ENCODE measurements at regions not wholly inside any gene's neighbourhood (a gene's known extent, or its start where the extent isn't known, plus 50 kb on each side); places are given as distances from the start of the nearest gene placed in this dataset.

DNA sequence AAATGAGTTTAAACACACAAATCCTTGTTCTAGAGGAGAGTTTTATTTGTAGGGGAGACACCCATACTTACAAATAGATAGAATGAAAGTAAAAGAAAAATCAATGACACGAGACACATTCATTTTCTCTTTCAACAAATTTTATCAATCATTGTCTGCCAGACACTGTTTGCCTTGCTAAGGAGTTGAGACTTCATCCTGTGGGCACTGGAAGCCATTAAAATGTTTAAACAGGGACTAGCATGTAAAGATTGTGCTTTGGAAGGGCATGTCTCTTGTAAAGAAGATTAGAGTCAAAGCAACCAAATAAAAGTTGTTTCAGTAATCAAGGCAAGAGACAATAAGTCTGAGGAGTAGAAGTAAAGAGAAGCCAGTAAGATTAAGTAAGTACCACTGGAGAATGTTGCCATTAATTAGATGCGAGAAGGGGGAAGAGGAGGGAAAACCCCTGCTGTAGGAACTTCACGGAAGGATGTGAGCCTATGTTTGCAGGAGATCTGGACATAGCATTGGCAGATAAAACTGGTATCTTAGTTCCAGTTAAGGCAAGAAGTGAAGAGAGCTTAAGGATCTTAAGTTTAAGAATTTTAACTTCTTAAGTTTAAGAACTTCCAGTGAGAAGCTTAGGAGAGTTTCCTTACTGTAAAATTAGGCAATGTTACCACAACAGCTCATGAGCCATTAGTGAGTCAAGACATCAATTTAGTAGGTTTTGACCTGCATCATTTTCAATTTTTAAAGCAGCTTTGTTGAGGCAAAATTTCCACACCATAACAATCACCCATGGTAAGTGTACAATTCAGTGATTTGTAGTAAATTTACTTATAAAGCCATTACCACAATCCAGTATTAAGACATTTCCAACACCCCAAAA, 117.0 kb upstream of the UST start:
- TF ChIP-seq, protein P1, sequence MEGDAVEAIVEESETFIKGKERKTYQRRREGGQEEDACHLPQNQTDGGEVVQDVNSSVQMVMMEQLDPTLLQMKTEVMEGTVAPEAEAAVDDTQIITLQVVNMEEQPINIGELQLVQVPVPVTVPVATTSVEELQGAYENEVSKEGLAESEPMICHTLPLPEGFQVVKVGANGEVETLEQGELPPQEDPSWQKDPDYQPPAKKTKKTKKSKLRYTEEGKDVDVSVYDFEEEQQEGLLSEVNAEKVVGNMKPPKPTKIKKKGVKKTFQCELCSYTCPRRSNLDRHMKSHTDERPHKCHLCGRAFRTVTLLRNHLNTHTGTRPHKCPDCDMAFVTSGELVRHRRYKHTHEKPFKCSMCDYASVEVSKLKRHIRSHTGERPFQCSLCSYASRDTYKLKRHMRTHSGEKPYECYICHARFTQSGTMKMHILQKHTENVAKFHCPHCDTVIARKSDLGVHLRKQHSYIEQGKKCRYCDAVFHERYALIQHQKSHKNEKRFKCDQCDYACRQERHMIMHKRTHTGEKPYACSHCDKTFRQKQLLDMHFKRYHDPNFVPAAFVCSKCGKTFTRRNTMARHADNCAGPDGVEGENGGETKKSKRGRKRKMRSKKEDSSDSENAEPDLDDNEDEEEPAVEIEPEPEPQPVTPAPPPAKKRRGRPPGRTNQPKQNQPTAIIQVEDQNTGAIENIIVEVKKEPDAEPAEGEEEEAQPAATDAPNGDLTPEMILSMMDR (IDR thresholded peaks at IDR 0.05; ENCODE audit: low read depth, low read length, missing input control), result no peak
- TF ChIP-seq GABPA (IDR thresholded peaks at IDR 0.05 in 1 of 2, conservative IDR thresholded peaks at IDR 0.05 in 1 of 2), result no peak
- TF ChIP-seq RXRA (IDR thresholded peaks at IDR 0.05), result no peak
